Thoracic aorta (tissue), 2 donors: ENCODE measurements at regions not wholly inside any gene's neighbourhood (a gene's known extent, or its start where the extent isn't known, plus 50 kb on each side); places are given as distances from the start of the nearest gene placed in this dataset.
"Not testable (repeated sequence)": the region's sequence is repeated elsewhere in the genome, so short reads cannot be mapped to it uniquely, and the experiment has no call there.

Experiments used
- ATAC-seq: fragments of 150-250 bp; one replicate; pipeline ENCODE4 v1.8.0; 2017; ENCODE audit warnings: low read depth; ENCODE audit not compliant: insufficient number of reproducible peaks, low FRiP score
- DNase-seq: peaks from one replicate; pipeline ENCODE4 v3.0.0-alpha.2; 2020; ENCODE audit warnings: low spot score
- H3K27ac ChIP-seq, 2 donors: fragments of 200-600 bp; sonication (generic); 1 replicate in 1 of 2; 2 replicates in 1 of 2; pipeline ENCODE4 v1.5.1; 2016; ENCODE audit warnings: mild to moderate bottlenecking in 2 of 2, moderate library complexity in 2 of 2
- H3K27me3 ChIP-seq: fragments of 200-600 bp; sonication (generic); replicated peaks from 2 replicates; pipeline ENCODE4 v1.6.0; 2016; ENCODE audit warnings: mild to moderate bottlenecking; ENCODE audit not compliant: insufficient read depth
- H3K36me3 ChIP-seq: fragments of 200-600 bp; sonication (generic); one replicate; pipeline ENCODE4 v1.5.1; 2016
- H3K4me1 ChIP-seq, 2 donors: fragments of 200-600 bp; sonication (generic); 1 replicate in 1 of 2; 2 replicates in 1 of 2; pipeline versions ENCODE4 v1.5.1 to v1.6.0; 2016; ENCODE audit warnings: low read depth in 2 of 2, mild to moderate bottlenecking in 1 of 2; ENCODE audit not compliant: control insufficient read depth in 1 of 2
- H3K4me3 ChIP-seq: fragments of 200-600 bp; sonication (generic); 2 replicates; pipeline ENCODE4 v1.5.1; 2016; ENCODE audit warnings: mild to moderate bottlenecking
- H3K9me3 ChIP-seq: fragments of 200-600 bp; sonication (generic); 2 replicates; pipeline ENCODE4 v1.5.1; 2016
- CTCF ChIP-seq: fragments of 200-600 bp; sonication (generic); IDR thresholded peaks from one replicate; pipeline ENCODE4 v1.5.1; 2019; ENCODE audit warnings: antibody characterized with exemption

- H3K4me1 ChIP-seq: no peaks in the 10 kb centered on the region
- no peak overlapping the region for H3K27ac ChIP-seq
- no peak overlapping the region for H3K4me3 ChIP-seq
- no peak for DNase-seq
- TF ChIP-seq CTCF: no peak
- H3K36me3 ChIP-seq: no peaks in the 10 kb centered on the region
- ATAC-seq: no peak
- no peaks in the 10 kb centered on the region for H3K9me3 ChIP-seq
- no peaks in the 10 kb centered on the region for H3K27me3 ChIP-seq
These were observed 1023.9 kb downstream of the TLE1 start for GRCh38 chr9:80665479-80665878.

DNA sequence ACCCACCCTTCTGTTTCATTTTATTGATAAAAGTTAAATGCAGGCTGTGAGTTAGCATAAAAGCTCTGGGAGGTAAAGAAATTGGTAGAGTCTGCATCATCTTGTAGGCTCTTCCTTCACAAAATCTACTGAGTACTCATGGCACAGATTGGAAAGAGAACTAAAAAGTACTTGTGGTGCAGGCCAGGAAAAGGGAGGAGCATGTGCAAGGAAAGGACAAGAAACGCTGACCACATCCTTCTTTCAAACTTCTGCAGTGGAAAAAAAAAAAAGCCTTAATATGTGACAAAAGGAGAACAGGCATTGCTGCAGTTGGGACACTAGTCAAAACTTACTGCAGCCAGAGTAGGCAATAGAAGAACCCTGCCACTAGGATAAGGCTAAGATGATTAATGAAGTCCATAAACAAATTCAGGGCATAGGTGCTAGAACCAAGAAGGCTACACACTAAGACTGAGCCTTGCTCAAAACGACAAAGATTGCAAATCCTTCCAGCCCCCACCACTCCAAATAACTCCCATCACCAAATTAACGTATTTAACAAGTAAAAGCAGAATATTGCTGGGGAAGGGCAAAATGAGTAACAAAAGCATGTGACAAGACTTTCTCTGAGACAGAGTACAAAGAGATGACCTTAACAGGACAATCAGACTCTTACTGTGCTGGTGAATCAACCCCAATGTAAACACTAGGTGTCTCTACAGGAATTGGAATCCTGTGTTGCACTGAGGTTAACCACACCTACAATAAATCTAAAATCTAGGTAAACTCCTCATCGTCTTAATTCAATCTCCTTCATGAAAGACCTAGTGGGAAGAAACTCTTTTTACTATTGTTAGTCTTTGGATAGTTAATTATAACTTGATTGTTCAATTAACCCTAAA lies 1024.8 kb downstream of the TLE1 start:
- no peak for TF ChIP-seq CTCF
- Histone ChIP-seq H3K4me1 (no peaks in the 10 kb centered on the region), H3K4me3 (no peak overlapping the region), H3K36me3 (no peaks in the 10 kb centered on the region), H3K27me3 (no peaks in the 10 kb centered on the region), H3K9me3 (no peaks in the 10 kb centered on the region), H3K27ac (no peak overlapping the region)
- DNase-seq (no peak), ATAC-seq (no peak)

GRCh38 chr9:80659751-80660150 lies 1029.6 kb downstream of the TLE1 start:
- H3K4me3 ChIP-seq, DNase-seq, H3K27me3 ChIP-seq, ATAC-seq, H3K9me3 ChIP-seq, H3K27ac ChIP-seq, H3K36me3 ChIP-seq, H3K4me1 ChIP-seq: not testable (repeated sequence)

GRCh38 chr9:80651044-80651443 lies 1038.3 kb downstream of the TLE1 start:
- ATAC-seq: no peak
- no peaks in the 10 kb centered on the region for H3K27me3 ChIP-seq
- peaks cover 13 to 38% of the 10 kb centered on the region in 2 donors for H3K4me1 ChIP-seq
- peak overlapping the region in 1 of 2 donors; percentile 45 for H3K27ac ChIP-seq
- no peak for TF ChIP-seq CTCF
- no peaks in the 10 kb centered on the region for H3K9me3 ChIP-seq
- no peak for DNase-seq
- H3K36me3 ChIP-seq: no peaks in the 10 kb centered on the region
- H3K4me3 ChIP-seq: no peak overlapping the region

DNA sequence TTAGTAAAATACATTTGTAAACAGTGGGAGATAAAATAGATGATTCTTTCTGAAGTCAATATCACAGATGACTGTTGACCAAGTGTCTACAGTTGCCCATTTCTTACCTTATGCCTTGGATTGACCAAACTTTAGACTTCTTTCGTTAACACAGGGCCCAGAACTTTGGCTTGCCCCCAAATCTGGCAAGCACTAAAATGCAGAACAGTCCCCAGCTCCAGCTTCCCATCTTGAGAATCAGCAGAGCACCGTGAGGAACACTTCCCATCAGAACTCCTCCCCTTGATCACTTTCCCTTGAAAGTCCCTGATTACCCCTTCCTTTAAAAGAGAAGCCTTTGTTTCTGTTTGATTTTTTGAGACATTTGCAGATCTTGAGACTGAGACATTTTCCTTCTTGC lies 1039.9 kb downstream of the TLE1 start:
- Histone ChIP-seq H3K4me1 (peaks cover 13 to 38% of the 10 kb centered on the region in 2 donors), H3K27me3 (no peaks in the 10 kb centered on the region), H3K27ac (peak overlapping the region; percentile 2 to 45), H3K4me3 (no peak overlapping the region), H3K36me3 (no peaks in the 10 kb centered on the region), H3K9me3 (no peaks in the 10 kb centered on the region)
- ATAC-seq (peak; percentile 45), DNase-seq (no peak)
- no peak for TF ChIP-seq CTCF
